Stimulated activated naive B cell treated with anti-CD40 and anti-IgM and Interleukin-4, amounts not matched to agents 10 μg/mL and 1 μg/mL and 100 μg/mL, for 72 hours (primary cell): ENCODE measurements at regions not wholly inside any gene's neighbourhood (a gene's known extent, or its start where the extent isn't known, plus 50 kb on each side); places are given as distances from the start of the nearest gene placed in this dataset.
"Not testable (repeated sequence)": the region's sequence is repeated elsewhere in the genome, so short reads cannot be mapped to it uniquely, and the experiment has no call there.

Experiments used
- ATAC-seq, 2 donors: fragments of 150-1000 bp; cut with Tn5 transposase; replicated peaks; 2 replicates each; pipeline ENCODE4 v1.10.0; 2021; ENCODE audit warnings: moderate library complexity in 1 of 2
- DNase-seq: peaks from one replicate; pipeline ENCODE4 v3.0.0; 2021
- H3K27ac Mint-ChIP-seq: one replicate; pipeline ENCODE4 v1.8.0; 2022; ENCODE audit warnings: mild to moderate bottlenecking, mixed read lengths
- H3K27me3 Mint-ChIP-seq, 2 donors: one replicate each; pipeline ENCODE4 v1.8.0; 2022; ENCODE audit warnings: mixed read lengths in 2 of 2
- H3K36me3 Mint-ChIP-seq, 2 donors: one replicate each; pipeline ENCODE4 v1.8.0; 2022; ENCODE audit warnings: mixed read lengths in 2 of 2, mild to moderate bottlenecking in 1 of 2
- H3K4me1 Mint-ChIP-seq, 2 donors: one replicate each; pipeline ENCODE4 v1.8.0; 2022; ENCODE audit warnings: mixed read lengths in 2 of 2, mild to moderate bottlenecking in 1 of 2
- H3K4me3 Mint-ChIP-seq, 2 donors: one replicate each; pipeline ENCODE4 v1.8.0; 2022; ENCODE audit warnings: mild to moderate bottlenecking in 2 of 2, mixed read lengths in 2 of 2, moderate library complexity in 1 of 2
- H3K9me3 Mint-ChIP-seq, 2 donors: one replicate each; pipeline ENCODE4 v1.8.0; 2022; ENCODE audit warnings: mixed read lengths in 2 of 2, mild to moderate bottlenecking in 1 of 2

DNA sequence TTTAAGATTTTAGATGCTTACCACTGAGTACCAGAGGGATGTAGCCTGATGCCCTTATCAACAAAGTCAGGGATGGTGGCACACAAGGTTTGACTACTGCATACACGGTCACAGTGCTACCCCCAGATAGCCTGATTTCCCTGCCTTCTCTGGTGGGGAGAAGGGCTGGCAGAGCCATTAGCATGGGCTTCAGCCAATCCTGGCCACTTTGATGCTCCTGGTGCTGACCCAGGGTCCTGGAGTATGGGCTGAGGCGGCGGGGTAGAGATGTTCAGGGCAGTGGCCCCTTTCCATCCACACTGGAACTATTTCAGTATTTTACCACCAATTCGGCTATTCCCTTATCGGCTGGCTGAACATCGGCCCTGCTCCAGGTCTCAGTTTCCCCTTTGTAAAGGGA, 83.2 kb downstream of the POTEB3 start:
- not testable (repeated sequence) for H3K27me3 Mint-ChIP-seq, H3K27ac Mint-ChIP-seq, DNase-seq, H3K36me3 Mint-ChIP-seq, H3K9me3 Mint-ChIP-seq, H3K4me3 Mint-ChIP-seq, H3K4me1 Mint-ChIP-seq, ATAC-seq

DNA sequence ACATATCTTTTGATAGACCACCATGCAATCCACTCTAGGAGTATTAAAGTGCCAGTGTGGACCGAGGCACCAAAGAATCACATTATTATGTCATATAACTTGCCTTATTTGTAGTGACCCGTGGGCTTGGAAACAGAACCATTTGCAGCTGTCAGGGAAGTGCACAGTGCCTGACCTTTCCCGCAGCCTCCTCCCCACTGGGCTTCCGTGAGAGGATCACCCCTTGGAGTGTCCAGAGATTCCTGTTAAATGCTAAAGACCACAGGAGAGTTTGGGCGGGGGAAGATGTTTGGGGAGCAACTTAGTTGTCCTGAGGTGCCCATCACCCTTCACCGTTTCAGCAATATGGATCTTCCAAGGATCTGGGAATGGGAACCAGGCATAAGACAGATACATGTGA, 84.4 kb downstream of the POTEB3 start:
- not testable (repeated sequence) for H3K4me1 Mint-ChIP-seq, ATAC-seq, H3K9me3 Mint-ChIP-seq, H3K36me3 Mint-ChIP-seq, H3K4me3 Mint-ChIP-seq, H3K27me3 Mint-ChIP-seq, H3K27ac Mint-ChIP-seq, DNase-seq

DNA sequence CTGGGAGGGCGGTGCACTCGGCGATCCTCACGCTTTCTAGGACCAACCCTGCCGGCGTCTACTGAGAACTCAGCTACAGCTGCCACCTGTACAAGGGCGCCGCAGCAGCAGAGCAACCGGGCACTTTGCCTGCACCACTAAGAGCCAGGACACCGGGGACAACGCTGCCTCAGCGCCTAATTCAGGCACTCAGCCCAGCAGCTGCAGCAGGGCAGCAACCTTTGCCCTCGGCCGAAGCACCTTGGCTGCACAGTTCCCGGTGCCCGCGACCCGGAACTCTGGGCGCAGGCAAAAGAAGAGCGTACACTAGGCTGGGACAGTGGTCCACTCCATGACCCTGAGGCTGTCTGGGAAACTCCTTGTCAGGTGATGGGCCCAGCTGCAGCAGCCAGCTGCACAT, 85.7 kb downstream of the POTEB3 start:
- ATAC-seq, DNase-seq, H3K27me3 Mint-ChIP-seq, H3K27ac Mint-ChIP-seq, H3K4me3 Mint-ChIP-seq, H3K9me3 Mint-ChIP-seq, H3K4me1 Mint-ChIP-seq, H3K36me3 Mint-ChIP-seq: not testable (repeated sequence)

DNA sequence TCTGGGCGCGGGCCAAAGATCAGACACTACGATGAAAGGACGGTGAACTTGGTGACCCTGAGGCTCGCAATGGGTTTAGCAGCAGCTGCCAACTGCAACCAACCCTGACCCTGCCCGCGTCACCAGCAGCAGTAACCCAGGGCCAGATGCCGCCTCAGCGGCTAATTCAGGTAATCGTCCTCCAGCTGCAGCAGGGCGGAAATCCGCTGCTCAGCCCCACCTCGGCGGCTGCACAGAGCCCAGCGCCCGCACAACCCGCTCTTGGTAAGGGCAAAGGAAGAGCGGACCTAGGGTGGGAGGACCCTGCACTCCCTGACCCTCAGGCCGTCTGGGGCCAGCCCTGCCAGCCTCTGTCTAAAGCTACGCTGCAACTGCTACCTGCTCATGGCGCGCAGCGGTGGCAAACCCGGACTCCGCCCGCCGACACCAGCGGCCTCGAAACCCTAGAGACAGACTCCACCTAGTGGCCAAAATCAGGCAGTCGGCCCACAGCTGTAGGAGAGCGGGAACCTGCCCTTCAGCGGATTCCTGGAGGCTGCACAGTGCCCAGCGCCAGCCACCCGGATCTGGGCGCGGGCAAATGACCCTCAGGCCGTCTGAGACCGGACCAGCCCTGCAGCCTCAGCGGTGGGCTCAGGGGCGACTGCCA, 87.5 kb downstream of the POTEB3 start:
- peak in 1 of 2 donors; percentile 42 for ATAC-seq
- not testable (repeated sequence) for H3K36me3 Mint-ChIP-seq, H3K27me3 Mint-ChIP-seq, H3K27ac Mint-ChIP-seq, H3K4me1 Mint-ChIP-seq, H3K4me3 Mint-ChIP-seq, H3K9me3 Mint-ChIP-seq, DNase-seq

DNA sequence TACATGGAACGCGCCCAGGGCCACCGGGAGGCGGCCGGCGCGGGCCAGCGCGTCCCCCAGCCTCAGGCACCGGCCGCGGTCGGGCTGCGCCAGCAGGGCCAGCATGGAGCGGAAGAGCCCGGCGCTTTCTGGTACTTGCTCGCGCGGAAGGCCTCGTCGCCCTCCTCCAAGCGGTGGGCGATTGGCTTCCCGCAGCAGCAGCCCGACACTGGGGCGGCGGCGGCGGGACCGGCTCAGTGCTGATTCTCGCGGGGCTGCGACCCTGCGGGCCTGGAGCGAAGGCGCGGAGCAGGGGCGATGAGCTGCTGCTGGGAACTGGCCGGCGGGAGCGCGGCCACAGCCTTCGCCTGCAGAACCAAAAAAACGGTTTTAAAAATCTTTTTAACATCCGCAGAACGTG, 95.3 kb downstream of the POTEB3 start:
- not testable (repeated sequence) for ATAC-seq, DNase-seq, H3K27me3 Mint-ChIP-seq, H3K9me3 Mint-ChIP-seq, H3K4me3 Mint-ChIP-seq, H3K27ac Mint-ChIP-seq, H3K4me1 Mint-ChIP-seq, H3K36me3 Mint-ChIP-seq

DNA sequence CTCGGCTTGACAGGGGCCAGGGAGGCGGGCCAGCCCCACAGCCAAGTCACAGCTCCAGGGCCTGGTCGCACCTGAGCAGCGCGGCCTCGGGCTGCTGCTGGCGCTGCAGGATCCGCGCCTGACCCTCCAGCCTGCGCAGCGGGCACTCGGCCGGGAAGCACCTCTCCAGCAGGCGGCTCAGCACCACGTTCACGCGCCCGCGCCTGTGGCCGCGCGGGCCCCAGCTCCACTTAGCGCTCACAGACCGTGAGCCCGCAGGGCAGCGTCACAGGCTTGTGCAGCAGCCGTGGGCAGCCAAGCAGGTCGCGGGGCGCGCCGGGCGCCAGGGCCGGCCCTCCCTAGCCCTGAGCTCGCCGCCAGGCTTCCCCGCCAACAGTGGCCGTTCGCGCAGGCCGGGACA, 95.8 kb downstream of the POTEB3 start:
- H3K4me3 Mint-ChIP-seq, H3K27ac Mint-ChIP-seq, H3K4me1 Mint-ChIP-seq, H3K9me3 Mint-ChIP-seq, H3K27me3 Mint-ChIP-seq, H3K36me3 Mint-ChIP-seq, DNase-seq: not testable (repeated sequence)
- ATAC-seq = peak in 1 of 2 donors; percentile 55

DNA sequence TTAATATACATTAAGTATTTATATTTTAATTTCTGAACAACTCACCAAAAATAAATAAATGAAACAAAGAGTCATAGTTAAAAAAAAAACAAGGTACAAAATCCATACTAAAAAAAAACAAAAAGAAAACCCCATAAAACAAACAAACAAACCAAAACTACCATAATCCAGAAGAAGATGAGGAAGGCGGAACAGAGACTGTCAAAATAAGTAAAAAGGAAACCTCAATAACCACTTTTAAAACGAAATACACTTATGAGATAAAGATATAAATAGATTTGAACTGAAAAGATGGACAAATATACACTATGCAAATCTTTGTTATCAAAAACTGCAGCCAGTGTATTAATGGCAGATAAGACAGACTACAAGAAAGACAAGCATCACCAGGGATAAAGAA, 103.3 kb downstream of the POTEB3 start:
- H3K27me3 Mint-ChIP-seq, H3K9me3 Mint-ChIP-seq, DNase-seq, H3K27ac Mint-ChIP-seq, ATAC-seq, H3K4me3 Mint-ChIP-seq, H3K4me1 Mint-ChIP-seq, H3K36me3 Mint-ChIP-seq: not testable (repeated sequence)

DNA sequence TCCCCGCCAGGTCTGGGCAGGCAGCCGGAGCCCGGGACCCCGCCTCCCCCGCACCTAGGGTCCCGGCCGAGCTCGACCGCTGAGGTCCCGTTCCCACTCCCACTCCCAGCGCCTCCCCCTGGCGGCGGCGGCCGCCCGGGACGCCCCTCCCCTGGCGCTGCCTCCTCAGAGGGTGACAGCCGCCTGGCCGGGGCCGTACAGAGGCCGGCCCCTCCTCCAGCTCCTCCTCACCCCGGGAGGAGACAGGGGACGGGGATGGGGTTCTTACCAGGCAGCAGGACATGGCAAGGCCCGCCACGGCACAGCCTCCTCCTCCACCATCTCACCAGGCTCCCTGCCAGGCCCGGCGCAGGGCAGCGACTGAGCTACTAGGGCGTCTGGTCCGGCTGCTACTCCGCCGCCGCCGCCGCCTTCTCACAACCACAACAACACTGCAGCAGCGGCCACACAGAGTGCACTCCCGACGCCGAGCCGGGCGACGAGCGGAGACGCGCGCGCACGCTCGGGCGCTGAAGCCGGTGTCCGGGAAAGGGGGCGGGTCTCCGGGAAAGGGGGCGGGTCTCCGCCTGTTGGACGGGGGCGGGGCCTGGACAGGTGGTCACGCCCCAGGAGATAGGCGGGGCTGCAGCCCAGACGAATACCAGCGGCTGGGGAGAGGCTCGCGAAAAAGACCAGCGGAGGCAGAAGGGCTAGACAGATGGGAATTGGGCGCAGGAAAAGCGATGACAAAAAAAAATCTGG, 115.4 kb downstream of the POTEB3 start:
- H3K9me3 Mint-ChIP-seq, H3K27me3 Mint-ChIP-seq, H3K4me1 Mint-ChIP-seq, H3K27ac Mint-ChIP-seq, H3K36me3 Mint-ChIP-seq: not testable (repeated sequence)
- peak overlapping the region; percentile 39 to 62 for H3K4me3 Mint-ChIP-seq
- ATAC-seq = peak; percentile 65 to 68
- peak; percentile 1 for DNase-seq

DNA sequence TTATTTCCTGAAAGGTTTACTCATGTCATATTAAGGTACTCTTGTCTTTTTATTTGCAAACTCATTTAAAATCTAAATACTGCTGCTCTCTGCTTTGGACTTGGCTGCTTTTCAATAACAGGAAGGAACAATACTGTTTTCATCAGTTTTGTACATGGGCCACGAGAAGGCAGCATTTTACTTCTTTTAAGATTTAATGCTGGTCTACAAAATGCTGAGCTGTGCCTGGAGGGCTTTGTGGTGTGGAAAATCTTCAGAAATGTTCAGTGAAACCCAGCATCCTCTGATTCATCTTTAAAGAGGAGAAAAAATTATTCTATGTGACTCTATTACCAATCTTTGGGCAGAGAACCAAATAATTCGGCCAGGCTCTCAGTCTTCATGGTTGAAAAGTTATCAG, 155.9 kb downstream of the POTEB3 start:
- not testable (repeated sequence) for H3K4me1 Mint-ChIP-seq, DNase-seq, H3K27ac Mint-ChIP-seq, H3K27me3 Mint-ChIP-seq, H3K4me3 Mint-ChIP-seq, H3K9me3 Mint-ChIP-seq, H3K36me3 Mint-ChIP-seq
- peak; percentile 73 to 74 for ATAC-seq

DNA sequence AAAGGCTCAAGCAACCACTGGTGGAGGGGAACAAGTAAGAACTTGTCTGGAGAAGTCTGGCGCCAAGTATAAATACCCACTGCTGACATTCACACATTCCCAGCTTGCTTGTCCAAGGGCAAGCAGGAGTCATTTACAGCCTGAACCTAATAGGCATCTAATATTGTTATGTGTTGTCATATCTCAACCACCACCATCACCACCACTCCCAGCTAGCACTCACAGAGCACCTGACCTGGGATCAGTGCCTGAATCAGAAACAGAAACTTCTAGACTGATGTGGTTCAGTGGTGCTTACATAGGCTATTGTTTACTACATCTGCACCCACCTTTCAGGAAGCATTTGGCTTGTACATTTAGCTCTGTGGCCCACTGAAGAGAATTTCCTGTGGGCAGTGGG, 157.1 kb downstream of the POTEB3 start:
- not testable (repeated sequence) for H3K4me1 Mint-ChIP-seq, H3K9me3 Mint-ChIP-seq, DNase-seq, H3K27me3 Mint-ChIP-seq, H3K36me3 Mint-ChIP-seq, H3K27ac Mint-ChIP-seq, H3K4me3 Mint-ChIP-seq
- peak; percentile 87 to 89 for ATAC-seq

DNA sequence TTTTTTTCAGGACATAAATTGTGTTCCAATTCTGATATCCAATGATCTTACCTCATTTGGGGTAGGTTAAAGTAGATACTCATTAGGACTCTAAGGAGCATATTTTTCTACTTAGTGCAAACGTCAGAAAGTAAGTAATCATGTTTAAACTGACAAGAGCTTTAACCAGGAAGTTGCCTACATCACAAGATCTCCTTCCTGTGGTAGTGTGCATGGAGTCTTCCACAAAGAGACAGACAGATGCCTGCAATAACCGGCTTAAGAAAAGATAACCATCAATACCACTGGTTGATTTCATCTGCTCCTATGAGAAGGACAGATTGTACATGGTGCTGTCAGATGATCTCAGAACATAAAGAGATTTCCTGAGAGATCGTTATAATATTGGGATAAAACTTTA, 160.0 kb downstream of the POTEB3 start:
- H3K4me3 Mint-ChIP-seq, H3K36me3 Mint-ChIP-seq, H3K4me1 Mint-ChIP-seq, H3K9me3 Mint-ChIP-seq, H3K27me3 Mint-ChIP-seq, H3K27ac Mint-ChIP-seq, ATAC-seq, DNase-seq: not testable (repeated sequence)

DNA sequence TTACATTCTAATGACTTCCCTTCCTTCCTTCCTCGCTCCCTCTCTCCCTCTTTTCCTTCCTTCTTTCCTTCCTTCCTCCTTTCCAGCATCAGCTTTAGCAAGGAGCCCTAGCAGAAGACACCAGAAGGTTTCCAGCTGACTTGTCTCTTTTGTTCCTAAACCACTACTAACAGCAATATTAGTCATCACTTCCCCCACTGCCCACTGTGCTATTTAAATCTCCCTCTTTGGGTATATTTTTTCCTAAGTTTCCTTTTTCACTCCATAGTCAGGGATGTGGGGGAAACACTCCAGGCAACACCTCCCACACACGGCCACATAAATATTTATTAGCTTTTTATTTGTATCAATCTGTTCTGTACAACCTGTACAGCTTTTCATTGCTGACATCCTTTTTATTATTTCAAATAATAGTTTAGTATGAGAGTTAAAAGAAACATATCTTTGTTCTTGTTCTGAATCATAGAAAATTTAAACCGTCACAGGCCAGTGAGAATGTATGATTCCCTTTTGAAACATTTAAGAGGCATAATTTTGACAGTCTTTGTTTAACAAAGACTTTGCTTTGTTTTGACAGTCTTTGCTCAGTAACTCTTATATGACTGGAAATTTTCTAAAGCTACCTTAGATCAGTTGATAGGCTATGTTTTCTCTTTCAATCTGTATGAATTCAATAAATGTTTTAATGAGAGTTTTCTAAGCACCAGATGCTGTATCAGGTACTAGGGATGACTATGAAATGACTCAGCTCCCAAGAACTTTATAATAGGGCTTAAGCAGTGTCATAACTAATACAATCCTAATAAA, 167.9 kb downstream of the POTEB3 start:
- not testable (repeated sequence) for H3K27ac Mint-ChIP-seq, DNase-seq, H3K36me3 Mint-ChIP-seq, H3K9me3 Mint-ChIP-seq, H3K4me3 Mint-ChIP-seq
- peak; percentile 62 to 85 for ATAC-seq
- Mint-ChIP-seq H3K4me1 (peaks cover 6 to 17% of the 10 kb centered on the region in 2 donors), H3K27me3 (peaks cover 12 to 19% of the 10 kb centered on the region in 2 donors)

DNA sequence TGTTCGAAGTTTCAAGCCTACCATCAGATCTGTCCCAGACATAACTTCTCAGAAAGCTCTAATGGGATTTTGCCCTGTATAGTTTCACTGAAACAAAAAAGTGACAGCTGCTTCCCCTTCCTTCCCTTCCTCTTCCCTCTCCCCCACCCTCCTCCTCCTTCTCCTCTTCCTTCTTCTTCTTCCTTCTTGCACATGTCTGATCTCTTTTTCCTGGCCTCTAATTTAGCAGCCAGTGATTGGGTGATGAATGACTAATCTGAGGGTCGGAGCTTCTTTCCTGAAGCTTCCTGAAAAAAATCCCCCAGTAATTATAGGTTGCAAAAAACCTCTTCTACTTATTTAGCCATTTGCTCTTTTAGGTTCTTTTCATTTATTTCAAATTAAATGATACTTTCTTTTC, 168.7 kb downstream of the POTEB3 start:
- H3K27me3 Mint-ChIP-seq = peaks cover 12 to 19% of the 10 kb centered on the region in 2 donors
- DNase-seq (no peak), ATAC-seq (no peak)
- H3K4me1 Mint-ChIP-seq = peaks cover 7 to 21% of the 10 kb centered on the region in 2 donors
- H3K36me3 Mint-ChIP-seq = no peaks in the 10 kb centered on the region
- H3K27ac Mint-ChIP-seq = no peak overlapping the region
- H3K9me3 Mint-ChIP-seq = no peaks in the 10 kb centered on the region
- H3K4me3 Mint-ChIP-seq = no peak overlapping the region

DNA sequence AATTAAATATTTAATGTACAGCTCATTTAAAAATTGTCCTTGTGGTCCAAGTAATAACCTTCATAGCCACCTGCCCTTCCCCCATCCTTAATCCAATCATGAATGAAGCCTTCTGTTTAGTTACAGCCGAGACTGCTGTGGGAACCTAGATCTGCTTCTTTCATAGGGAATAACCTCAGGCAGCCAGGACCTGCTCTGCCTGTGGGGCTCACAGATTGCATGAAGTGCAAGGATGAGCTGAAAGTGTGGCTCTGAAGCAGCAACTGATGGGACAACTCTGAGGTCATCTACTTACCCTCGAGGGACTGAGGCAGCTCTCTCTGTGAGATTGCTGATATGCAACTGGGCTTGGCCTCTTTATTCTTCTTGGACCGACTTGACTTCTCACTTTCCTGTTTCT, 169.8 kb downstream of the POTEB3 start:
- Mint-ChIP-seq H3K36me3 (no peaks in the 10 kb centered on the region), H3K27ac (no peak overlapping the region), H3K27me3 (peaks cover 12 to 19% of the 10 kb centered on the region in 2 donors), H3K4me1 (peaks cover 7 to 24% of the 10 kb centered on the region in 2 donors), H3K4me3 (no peak overlapping the region), H3K9me3 (no peaks in the 10 kb centered on the region)
- DNase-seq = no peak
- no peak for ATAC-seq

DNA sequence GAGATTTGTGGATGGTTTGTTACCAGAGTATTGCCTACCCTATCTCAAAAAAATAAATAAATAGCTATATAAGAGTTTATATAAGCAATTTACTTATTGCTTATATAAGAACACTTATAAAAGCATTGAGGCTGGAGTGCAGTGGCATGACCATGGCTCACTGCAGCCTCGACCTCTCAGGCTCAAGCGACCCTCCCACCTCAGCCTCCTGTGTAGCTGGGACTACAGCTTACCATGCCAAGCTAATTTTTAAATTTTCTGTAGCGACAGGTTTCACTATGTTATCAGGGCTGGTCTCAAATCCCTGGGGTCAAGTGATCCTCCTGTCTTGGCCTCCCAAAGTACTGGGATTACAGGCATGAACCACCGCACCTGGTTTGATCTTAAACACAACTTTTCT, 170.6 kb downstream of the POTEB3 start:
- H3K36me3 Mint-ChIP-seq, H3K27ac Mint-ChIP-seq, ATAC-seq, DNase-seq, H3K4me3 Mint-ChIP-seq, H3K9me3 Mint-ChIP-seq: not testable (repeated sequence)
- Mint-ChIP-seq H3K4me1 (peaks cover 7 to 26% of the 10 kb centered on the region in 2 donors), H3K27me3 (peaks cover 12 to 19% of the 10 kb centered on the region in 2 donors)
